ENCODE measurements at regions not wholly inside any gene's neighbourhood (a gene's known extent, or its start where the extent isn't known, plus 50 kb on each side); places are given as distances from the start of the nearest gene placed in this dataset.
"Not testable (repeated sequence)": the region's sequence is repeated elsewhere in the genome, so short reads cannot be mapped to it uniquely, and the experiment has no call there.

- DNase-seq = no peak
Measured at GRCh38 chr4:30838331-30838730, 118.2 kb downstream of the PCDH7 start.

DNA sequence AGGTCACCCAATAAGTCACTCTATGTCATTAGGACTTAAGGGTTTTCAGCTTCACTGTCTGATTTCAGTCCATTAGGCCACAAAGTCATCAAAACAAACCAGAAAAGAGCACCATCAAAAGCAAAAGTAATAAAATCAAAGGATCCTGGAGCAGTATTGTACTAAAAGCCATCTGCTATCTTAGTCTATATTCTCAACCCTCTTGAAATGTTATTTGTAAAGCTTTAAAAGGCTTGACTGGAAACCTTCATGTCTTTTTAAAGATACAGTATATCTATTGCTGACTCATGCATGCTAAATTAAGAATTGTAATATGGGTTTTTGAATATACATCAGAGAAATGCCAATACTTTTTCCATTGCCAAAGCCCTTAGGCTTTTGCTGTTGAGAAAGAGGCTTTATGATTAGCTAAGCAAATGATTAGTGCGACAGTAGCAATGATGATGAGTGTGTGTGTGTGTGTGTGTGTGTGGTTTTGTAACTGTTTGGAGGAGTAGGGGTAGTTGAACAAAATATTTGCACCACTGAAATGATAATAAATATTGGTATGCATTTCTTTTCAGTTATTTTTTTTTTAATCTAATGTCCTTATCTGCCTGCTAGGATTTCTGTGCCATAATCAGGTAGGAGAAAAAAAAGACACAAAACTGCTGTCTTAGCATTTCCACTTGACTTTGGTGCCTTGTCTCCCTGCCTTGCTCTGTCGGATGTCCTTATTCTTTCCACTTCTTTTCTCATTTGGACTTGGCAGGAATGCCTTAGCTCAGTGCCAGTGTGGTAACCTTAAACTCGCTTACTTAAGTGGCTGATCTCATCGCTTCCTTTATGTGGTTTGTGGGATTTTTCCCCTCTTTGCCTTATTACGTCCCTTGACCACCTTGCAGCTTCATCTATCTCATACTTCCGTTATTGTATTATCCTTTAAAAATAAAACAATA is 119.7 kb downstream of the PCDH7 start:
- DNase-seq = no peak

DNA sequence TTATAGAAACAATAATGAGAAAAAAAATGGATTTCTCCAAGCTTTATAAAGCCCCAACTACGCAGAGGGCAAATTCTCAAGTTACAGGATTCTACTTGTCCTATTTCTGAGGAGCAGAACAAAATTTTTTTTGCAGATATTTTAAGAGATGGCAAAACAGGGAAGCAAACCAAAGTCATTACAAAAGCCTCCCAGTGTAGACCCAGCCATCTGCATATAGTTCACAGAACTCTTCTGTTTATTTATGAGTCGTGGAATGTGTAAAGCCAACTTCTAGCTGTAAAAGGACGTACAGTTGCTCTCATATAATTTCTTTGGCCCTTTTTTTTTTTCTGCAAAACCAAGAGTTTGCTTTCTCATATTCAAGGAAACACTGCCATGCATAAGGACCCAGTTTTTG is 120.4 kb downstream of the PCDH7 start:
- no peak for DNase-seq

GRCh38 chr4:30842142-30842541 is 122.0 kb downstream of the PCDH7 start:
- no peak for DNase-seq

DNA sequence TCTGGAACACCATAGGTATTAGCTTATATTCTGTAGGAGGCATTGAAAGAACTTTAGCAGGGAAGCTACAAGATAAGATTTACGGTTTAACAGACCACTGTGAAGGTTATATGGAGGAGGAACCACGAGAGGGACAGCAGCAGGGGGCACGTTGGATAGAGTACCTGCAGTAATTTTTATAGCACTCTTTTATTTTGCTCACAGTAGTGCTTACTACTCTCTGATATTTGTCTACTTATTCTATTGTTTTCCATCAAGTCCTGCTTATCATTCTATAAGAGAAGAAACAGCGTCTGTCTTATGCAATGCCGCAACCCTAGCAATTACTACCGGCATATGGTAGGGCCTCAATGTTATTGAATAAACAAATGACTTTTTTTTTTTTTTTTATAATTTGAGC is 122.5 kb downstream of the PCDH7 start:
- DNase-seq = no peak

DNA sequence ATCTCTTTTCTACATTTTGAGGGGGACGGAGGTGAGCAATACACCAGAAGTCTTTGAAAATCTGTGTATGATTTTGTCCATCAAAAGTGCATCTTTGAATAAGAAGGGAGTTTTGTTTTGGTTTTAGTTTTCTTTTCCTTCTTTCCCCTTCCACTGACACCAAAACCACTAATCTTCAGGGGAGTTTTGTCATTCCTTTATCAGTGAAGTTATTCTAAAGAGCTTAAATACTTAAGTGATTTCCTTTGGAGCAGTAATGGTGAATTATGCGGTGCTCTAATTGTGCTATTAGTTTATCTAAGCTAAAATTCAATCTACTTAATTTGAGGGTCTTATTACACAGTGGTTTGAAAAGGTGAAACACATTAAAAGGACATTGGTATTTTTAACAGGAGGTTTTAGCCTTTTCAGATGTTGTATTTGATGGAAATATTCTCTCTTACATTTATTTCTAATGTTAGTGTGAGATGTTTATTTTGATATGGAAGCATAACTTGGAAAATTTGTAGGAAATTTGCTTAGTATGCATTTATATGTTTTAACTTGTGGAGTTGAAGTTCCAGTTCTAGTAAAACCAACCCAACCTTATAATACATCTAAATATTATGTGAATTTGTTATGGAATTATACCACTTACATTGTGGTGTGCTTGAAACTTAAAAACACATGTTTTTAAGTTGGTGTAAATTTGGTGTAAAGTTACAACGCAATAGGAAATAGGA is 124.9 kb downstream of the PCDH7 start:
- DNase-seq = no peak

DNA sequence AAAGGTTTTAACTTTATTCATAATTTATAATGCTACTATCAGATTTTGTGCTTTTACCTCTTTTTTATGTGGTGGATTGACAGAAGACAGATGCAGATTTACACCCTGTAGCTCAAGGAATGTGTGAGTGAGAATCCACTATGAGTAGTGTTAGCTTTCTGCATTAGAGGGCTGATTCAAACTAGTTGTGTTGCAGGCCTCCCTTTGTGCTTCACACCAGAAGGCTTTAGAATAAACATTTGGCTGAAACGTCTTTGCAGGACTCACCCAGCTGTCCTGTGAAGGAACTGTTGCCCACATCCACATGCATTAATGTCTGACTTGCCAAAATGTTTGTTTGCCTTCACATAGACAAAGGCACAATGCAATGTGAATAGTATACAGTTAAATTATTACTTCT is 127.0 kb downstream of the PCDH7 start:
- no peak for DNase-seq

GRCh38 chr4:30847958-30848357 is 127.8 kb downstream of the PCDH7 start:
- DNase-seq = no peak

DNA sequence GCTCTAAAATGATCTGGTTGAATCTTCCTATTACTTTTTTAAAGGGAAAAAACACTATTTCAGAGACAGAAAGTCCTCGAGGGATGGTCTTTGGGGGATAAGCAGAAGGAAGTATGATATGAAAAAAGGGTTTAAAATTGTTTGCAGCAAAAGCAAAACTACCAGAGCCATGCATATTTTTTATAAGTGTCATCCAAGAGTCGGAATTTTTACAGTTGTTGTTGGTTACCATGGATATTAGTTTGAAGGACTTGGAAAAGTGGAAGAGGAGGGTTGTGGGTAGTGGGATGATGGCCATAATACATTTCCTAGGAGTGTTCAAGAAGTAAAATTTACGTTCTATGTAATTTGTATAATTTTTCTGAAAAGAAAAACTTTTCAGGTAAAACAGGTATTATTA is 134.4 kb downstream of the PCDH7 start:
- no peak for DNase-seq

DNA sequence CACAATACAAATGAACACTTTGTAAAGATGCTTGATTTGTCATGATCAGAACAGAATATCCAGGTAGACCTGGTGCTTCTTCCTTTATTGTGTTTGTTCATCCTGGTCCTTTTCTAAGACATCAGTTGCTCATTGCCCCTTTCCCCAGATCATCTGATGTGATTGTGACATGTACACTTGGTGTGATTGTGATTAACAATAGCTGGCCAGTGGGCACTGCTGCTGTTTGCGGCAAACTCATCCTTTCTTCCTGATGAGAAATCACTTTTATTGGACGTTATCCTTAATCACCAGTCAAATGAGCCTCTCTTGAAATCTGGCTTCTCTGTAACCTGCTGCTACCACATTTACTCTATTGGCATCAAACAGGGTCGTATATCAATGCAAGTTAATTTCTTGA is 135.1 kb downstream of the PCDH7 start:
- DNase-seq = no peak

- no peak for DNase-seq
Measured at GRCh38 chr4:30856795-30857564, 136.8 kb downstream of the PCDH7 start.

DNA sequence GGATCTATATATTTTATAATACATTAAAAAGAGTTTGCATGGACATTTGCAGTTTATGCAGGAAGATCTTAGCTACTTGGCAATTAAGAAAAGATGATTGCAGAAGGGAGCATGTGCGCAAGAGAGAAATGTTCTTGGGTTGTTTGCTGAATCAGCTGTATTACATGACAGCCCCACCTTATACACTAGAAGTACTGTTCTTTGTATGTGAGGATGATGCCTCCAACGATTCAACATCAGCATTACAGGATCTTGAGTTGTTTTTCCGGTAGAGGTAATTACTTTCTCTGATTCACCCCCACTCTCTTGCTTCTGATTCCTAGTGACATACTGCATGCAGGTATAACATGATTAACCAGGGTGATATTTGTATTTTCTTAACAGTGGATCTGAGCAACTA is 140.8 kb downstream of the PCDH7 start:
- DNase-seq = no peak

DNA sequence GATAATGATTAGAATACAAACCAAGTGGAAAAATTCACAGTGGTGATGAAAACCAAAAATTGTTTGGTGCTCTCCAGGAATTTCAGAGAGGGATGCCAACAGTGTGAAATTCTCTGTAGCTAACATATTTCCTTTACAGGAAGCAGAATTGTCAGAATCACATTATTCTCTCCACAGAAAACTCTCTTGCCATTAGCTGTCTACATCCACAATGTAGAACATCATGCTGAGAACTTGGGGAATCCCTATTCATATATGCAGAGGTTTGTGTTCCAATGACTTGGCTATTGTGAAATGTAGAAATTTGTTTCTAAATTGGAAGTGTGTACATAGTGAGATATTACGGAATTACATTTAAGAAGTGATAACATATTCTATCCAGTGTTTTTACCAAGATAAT is 142.0 kb downstream of the PCDH7 start:
- no peak for DNase-seq

- DNase-seq = no peak
Measured at GRCh38 chr4:30863021-30863420, 142.9 kb downstream of the PCDH7 start.

GRCh38 chr4:30865691-30866090 is 145.5 kb downstream of the PCDH7 start:
- DNase-seq = no peak

DNA sequence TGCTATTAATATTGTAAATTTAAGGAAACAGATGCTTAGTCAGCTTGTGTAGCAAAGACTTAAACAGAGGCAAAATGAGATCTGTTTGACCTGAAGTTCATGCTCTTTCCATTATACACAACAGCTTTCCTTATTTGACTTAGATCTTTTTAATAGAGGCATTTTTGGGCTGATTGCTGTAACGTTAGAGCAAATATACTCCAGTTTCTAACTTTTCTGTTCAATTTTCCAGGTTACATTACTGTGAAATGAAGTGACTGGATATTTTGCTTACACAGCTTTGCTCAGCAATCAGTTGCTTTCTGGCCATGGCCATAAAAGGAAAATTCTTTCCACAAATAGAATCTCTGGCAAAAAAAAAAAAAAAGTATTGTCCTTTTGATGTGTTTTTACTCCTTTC is 146.2 kb downstream of the PCDH7 start:
- DNase-seq = no peak

DNA sequence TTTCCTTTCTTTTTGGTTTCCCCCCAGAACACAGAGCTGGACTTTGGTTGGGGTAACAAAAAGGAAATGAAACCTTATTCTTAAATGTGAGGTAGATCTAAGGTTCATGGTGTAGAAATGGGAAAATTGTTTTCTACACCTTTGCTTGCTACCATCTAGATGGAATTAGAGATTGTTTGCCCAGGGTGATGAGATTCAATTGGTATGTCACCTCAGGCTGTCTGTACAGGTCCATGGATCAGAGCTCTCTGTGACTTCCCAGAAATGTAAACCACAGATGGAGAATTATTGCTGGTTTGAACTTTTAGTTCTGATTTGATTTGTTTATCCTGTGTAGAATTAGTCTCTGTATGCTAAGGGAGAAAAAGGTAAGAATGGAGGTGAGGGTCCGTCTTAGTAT is 146.7 kb downstream of the PCDH7 start:
- DNase-seq = no peak

DNA sequence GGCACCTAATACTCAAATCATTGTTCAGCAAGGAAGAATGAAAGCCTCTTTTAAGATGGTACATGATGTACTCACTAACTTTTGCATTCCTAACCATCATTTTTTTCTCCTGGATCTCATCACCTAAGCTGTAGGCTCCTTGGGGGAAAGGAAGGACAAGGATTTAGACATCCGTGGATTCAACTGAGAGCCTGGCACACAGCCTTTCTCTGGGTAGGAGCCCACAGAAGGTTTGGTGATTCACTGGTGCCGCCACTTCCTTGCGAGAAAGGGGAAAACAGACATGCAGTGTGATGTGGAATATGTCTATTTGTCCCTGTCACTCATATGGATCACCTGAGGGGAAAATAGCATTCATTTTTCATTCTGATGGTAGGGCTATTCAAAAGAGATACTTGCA is 147.3 kb downstream of the PCDH7 start:
- no peak for DNase-seq

GRCh38 chr4:30868111-30868895 is 148.1 kb downstream of the PCDH7 start:
- DNase-seq = no peak

DNA sequence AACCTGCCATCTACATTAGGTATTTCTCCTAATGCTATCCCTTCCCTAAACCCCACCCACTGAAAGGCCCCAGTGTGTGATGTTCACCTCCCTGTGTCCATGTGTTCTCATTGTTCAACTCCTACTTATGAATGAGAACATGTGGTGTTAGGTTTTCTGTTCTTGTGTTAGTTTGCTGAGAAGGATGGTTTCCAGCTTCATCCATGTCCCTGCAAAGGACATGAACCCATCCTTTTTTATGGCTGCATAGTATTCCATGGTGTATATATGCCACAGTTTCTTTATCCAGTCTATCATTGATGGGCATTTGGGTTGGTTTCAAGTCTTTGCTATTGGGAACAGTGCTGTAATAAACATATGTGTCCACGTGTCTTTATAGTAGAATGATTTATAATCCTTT is 149.2 kb downstream of the PCDH7 start:
- DNase-seq = not testable (repeated sequence)

- no peak for DNase-seq
Measured at GRCh38 chr4:30870513-30870912, 150.3 kb downstream of the PCDH7 start.

DNA sequence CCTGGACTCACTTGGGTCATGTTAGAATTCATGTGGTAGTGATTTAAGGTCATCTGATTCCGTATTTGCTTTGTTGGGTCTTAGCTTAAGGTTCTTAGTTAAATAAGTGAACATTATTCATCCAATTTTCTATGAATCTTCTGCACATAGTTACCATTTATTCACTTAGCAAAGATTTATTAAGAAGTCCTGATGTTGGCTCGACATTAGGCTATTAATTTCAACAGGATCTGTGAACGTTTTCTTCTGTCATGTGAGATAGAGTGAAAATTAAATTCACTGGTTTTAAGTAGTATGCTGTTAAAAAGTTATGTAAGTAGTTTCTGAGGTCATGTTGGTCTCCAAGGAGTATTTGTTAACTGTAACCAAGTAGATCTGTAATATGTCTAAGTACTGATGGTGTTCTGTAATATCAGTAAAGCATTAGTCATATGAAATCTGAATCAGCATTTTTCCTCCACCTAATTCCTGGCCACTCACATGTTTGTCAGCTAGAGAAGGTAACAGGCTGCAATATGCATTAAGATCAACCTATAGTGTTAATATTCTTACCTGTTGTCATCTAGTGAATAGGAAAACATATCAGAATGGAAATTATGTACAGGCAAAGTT is 155.6 kb downstream of the PCDH7 start:
- no peak for DNase-seq
